Myocyte (in vitro differentiated cells): ENCODE measurements at regions not wholly inside any gene's neighbourhood (a gene's known extent, or its start where the extent isn't known, plus 50 kb on each side); places are given as distances from the start of the nearest gene placed in this dataset.
"Not testable (repeated sequence)": the region's sequence is repeated elsewhere in the genome, so short reads cannot be mapped to it uniquely, and the experiment has no call there.

Source experiments
- DNase-seq: peaks from one replicate; pipeline ENCODE4 v3.0.0-alpha.2; 2012; ENCODE audit warnings: low read depth

- not testable (repeated sequence) for DNase-seq
These were observed 203.2 kb downstream of the SNCAIP start for GRCh38 chr5:122515210-122515609.

- peak; percentile 72 for DNase-seq
These were observed 203.8 kb downstream of the SNCAIP start for GRCh38 chr5:122515709-122516431.

GRCh38 chr5:122516432-122516743, 204.4 kb downstream of the SNCAIP start:
- no peak for DNase-seq

GRCh38 chr5:122517091-122517490, 205.1 kb downstream of the SNCAIP start:
- no peak for DNase-seq

- no peak for DNase-seq
These were observed 211.7 kb downstream of the SNCAIP start for GRCh38 chr5:122523776-122524175.

GRCh38 chr5:122527547-122527946, 215.5 kb downstream of the SNCAIP start:
- DNase-seq, result no peak

GRCh38 chr5:122532035-122532434, 220.0 kb downstream of the SNCAIP start:
- no peak for DNase-seq

GRCh38 chr5:122533825-122534224, 221.8 kb downstream of the SNCAIP start:
- DNase-seq, result no peak

GRCh38 chr5:122534829-122535228, 222.8 kb downstream of the SNCAIP start:
- no peak for DNase-seq

GRCh38 chr5:122541388-122541787, 229.4 kb downstream of the SNCAIP start:
- no peak for DNase-seq

- DNase-seq, result no peak
These were observed 228.9 kb upstream of the SNX2 start for GRCh38 chr5:122545986-122546385.

- no peak for DNase-seq
These were observed 227.7 kb upstream of the SNX2 start for GRCh38 chr5:122547219-122547618.

GRCh38 chr5:122547669-122548068, 227.2 kb upstream of the SNX2 start:
- no peak for DNase-seq

GRCh38 chr5:122559676-122560075, 215.2 kb upstream of the SNX2 start:
- DNase-seq, result no peak

- DNase-seq, result peak; percentile 22
These were observed 213.7 kb upstream of the SNX2 start for GRCh38 chr5:122561209-122561608.

- no peak for DNase-seq
These were observed 209.5 kb upstream of the SNX2 start for GRCh38 chr5:122565331-122565730.

GRCh38 chr5:122576256-122577016, 198.4 kb upstream of the SNX2 start:
- DNase-seq, result no peak

- no peak for DNase-seq
These were observed 193.3 kb upstream of the SNX2 start for GRCh38 chr5:122581629-122582028.

GRCh38 chr5:122584411-122585300, 190.2 kb upstream of the SNX2 start:
- DNase-seq, result no peak

- DNase-seq, result no peak
These were observed 189.5 kb upstream of the SNX2 start for GRCh38 chr5:122585371-122585770.

- DNase-seq, result peak; percentile 3
These were observed 188.5 kb upstream of the SNX2 start for GRCh38 chr5:122586351-122586750.

GRCh38 chr5:122591828-122592227, 183.1 kb upstream of the SNX2 start:
- DNase-seq, result no peak
